Duodenal mucosa (tissue), 2 donors: ENCODE measurements at regions not wholly inside any gene's neighbourhood (a gene's known extent, or its start where the extent isn't known, plus 50 kb on each side); places are given as distances from the start of the nearest gene placed in this dataset.

ENCODE experiments used
- H3K27ac ChIP-seq: one replicate; pipeline ENCODE4 v1.7.0; 2013; ENCODE audit warnings: low read depth, low read length
- H3K27me3 ChIP-seq, 2 donors: one replicate each; pipeline ENCODE4 v1.7.0; 2013; ENCODE audit warnings: low read length in 2 of 2, control low read depth in 1 of 2; ENCODE audit not compliant: insufficient read depth in 2 of 2, control insufficient read depth in 1 of 2
- H3K36me3 ChIP-seq, 2 donors: one replicate each; pipeline ENCODE4 v1.7.0; 2013; ENCODE audit warnings: low read length in 2 of 2, control low read depth in 1 of 2; ENCODE audit not compliant: insufficient read depth in 2 of 2, control insufficient read depth in 1 of 2
- H3K4me1 ChIP-seq, 2 donors: one replicate each; pipeline ENCODE4 v1.7.0; 2013; ENCODE audit warnings: low read length in 2 of 2, control low read depth in 1 of 2; ENCODE audit not compliant: insufficient read depth in 2 of 2, control insufficient read depth in 1 of 2
- H3K4me3 ChIP-seq, 2 donors: one replicate each; pipeline ENCODE4 v1.7.0; 2013; ENCODE audit warnings: low read length in 2 of 2, low read depth in 1 of 2
- H3K9ac ChIP-seq, 2 donors: one replicate each; pipeline ENCODE4 v1.7.0; 2013; ENCODE audit warnings: low read length in 2 of 2, low read depth in 1 of 2
- H3K9me3 ChIP-seq, 2 donors: one replicate each; pipeline ENCODE4 v1.7.0; 2013; ENCODE audit warnings: low read length in 2 of 2, control low read depth in 1 of 2; ENCODE audit not compliant: control insufficient read depth in 1 of 2

DNA sequence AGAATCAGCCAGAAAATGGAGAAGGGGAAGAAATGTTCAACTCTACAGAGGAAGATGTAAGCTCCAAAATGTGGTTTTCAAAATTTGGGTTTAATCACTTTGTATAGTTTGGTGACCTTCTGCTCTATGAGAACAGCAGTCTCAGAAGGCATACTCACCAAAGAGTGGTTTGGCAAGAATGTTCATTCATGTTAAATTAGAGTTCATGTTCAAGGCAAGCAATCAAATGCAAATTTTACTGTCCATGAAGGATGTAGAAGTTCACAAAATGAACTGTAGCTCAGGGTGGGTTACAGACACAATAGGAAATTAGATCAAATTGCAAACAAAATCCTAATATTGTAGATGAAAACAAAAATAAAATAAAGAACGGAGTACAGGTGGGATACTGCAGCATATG lies 606.7 kb upstream of the PCDH20 start:
- H3K4me3 ChIP-seq: no peak overlapping the region
- H3K4me1 ChIP-seq: no peaks in the 10 kb centered on the region
- no peaks in the 10 kb centered on the region for H3K27me3 ChIP-seq
- H3K9me3 ChIP-seq: no peaks in the 10 kb centered on the region
- no peak overlapping the region for H3K27ac ChIP-seq
- H3K9ac ChIP-seq: no peak overlapping the region
- no peaks in the 10 kb centered on the region for H3K36me3 ChIP-seq

DNA sequence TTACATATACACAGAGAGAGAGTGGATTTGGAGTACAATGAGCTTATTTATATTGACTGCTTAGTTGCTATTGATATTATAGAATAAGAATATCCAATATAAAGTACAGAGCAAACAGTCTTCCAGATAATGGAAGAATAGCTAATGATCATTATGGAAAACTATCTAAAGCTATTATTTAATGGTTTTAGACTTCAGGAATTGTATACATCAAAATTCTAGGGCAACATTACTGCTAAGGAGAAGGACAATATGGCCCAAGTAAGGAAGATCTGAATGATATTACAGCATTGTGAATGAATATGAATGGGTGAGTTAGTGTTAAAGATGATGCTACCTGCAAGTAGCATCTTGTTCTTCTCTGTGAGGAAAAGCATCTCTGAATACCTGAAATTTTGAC lies 604.2 kb upstream of the PCDH20 start:
- H3K4me3 ChIP-seq: no peak overlapping the region
- no peaks in the 10 kb centered on the region for H3K27me3 ChIP-seq
- H3K9ac ChIP-seq: no peak overlapping the region
- no peaks in the 10 kb centered on the region for H3K4me1 ChIP-seq
- no peaks in the 10 kb centered on the region for H3K9me3 ChIP-seq
- H3K36me3 ChIP-seq: no peaks in the 10 kb centered on the region
- no peak overlapping the region for H3K27ac ChIP-seq

- Histone ChIP-seq H3K27me3 (no peaks in the 10 kb centered on the region), H3K9ac (no peak overlapping the region), H3K9me3 (no peaks in the 10 kb centered on the region), H3K4me1 (no peaks in the 10 kb centered on the region), H3K4me3 (no peak overlapping the region), H3K27ac (no peak overlapping the region), H3K36me3 (no peaks in the 10 kb centered on the region)
These were observed 598.6 kb upstream of the PCDH20 start for GRCh38 chr13:62014299-62014698.

- no peaks in the 10 kb centered on the region for H3K27me3 ChIP-seq
- no peak overlapping the region for H3K27ac ChIP-seq
- no peak overlapping the region for H3K4me3 ChIP-seq
- no peaks in the 10 kb centered on the region for H3K36me3 ChIP-seq
- H3K9ac ChIP-seq: no peak overlapping the region
- H3K4me1 ChIP-seq: no peaks in the 10 kb centered on the region
- H3K9me3 ChIP-seq: no peaks in the 10 kb centered on the region
These were observed 587.8 kb upstream of the PCDH20 start for GRCh38 chr13:62003452-62003851.

- H3K36me3 ChIP-seq: no peaks in the 10 kb centered on the region
These were observed 578.5 kb upstream of the PCDH20 start for GRCh38 chr13:61994174-61994573.

DNA sequence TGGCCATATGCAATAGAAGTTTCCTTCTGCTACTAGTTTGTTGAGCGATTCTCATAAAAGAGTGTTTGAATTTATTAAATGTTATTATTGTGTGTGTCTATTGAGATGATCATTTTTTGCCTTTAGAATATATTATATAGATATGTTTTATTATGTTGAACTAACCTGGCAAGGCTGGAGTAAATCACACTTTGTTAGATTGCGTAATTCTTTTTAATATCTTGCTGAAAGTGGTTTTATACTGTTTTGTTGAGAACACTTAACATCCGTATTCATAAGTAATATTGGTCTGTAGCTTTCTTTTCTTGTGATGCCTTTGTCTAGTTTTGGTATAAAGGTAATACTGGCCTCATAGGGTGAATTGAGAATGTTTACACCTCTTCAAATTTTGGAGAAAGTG lies 574.3 kb upstream of the PCDH20 start:
- Histone ChIP-seq H3K27me3 (no peaks in the 10 kb centered on the region), H3K27ac (no peak overlapping the region), H3K9ac (no peak overlapping the region), H3K4me3 (no peak overlapping the region), H3K4me1 (no peaks in the 10 kb centered on the region), H3K36me3 (no peaks in the 10 kb centered on the region), H3K9me3 (no peaks in the 10 kb centered on the region)

More at GRCh38 chr13:61994174-61994573, 578.5 kb upstream of the PCDH20 start:
- Histone ChIP-seq H3K4me3 (no peak overlapping the region), H3K27me3 (no peaks in the 10 kb centered on the region), H3K9ac (no peak overlapping the region), H3K9me3 (no peaks in the 10 kb centered on the region), H3K27ac (no peak overlapping the region), H3K4me1 (no peaks in the 10 kb centered on the region)

DNA sequence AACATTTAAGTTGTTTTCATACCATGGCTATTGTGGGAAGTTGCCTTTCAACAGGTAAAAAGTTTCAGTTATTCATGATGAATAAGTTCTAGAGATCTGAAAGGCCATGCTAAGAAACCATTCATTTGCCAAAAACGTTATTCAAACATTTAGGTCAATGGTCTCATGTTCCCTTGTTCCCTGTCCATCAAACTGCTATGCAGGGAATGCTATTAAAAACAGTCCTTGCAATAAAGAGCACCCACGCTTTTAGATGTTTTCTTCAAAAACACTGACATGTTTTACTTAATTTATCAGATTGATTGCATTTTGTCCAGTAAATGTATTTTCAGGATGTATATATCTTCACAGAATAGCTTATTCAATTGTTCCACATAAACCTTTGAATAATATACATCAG lies 573.2 kb upstream of the PCDH20 start:
- Histone ChIP-seq H3K4me1 (no peaks in the 10 kb centered on the region), H3K9me3 (no peaks in the 10 kb centered on the region), H3K9ac (no peak overlapping the region), H3K4me3 (no peak overlapping the region), H3K27ac (no peak overlapping the region), H3K36me3 (no peaks in the 10 kb centered on the region), H3K27me3 (no peaks in the 10 kb centered on the region)

DNA sequence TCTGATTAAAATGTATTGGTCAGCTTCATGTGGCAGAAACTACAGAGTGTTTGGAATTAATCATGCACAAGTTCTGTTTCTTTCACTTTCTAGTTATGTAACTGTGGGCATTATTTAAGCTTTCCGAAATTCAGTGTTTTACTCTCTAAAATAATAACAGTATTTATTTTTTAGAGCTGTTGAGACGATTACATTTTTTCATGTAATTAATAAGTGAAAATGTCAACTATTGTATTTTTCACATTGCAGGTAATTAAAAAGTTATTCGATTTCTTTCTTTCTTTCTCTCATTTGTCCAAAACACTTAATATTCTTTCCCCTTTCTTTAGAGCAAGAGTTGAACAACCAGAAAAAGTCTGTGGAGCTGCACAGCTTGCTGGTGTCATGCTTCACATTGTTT lies 559.4 kb upstream of the PCDH20 start:
- no peaks in the 10 kb centered on the region for H3K9me3 ChIP-seq
- no peaks in the 10 kb centered on the region for H3K27me3 ChIP-seq
- no peak overlapping the region for H3K9ac ChIP-seq
- no peak overlapping the region for H3K4me3 ChIP-seq
- no peaks in the 10 kb centered on the region for H3K36me3 ChIP-seq
- no peaks in the 10 kb centered on the region for H3K4me1 ChIP-seq
- H3K27ac ChIP-seq: no peak overlapping the region

DNA sequence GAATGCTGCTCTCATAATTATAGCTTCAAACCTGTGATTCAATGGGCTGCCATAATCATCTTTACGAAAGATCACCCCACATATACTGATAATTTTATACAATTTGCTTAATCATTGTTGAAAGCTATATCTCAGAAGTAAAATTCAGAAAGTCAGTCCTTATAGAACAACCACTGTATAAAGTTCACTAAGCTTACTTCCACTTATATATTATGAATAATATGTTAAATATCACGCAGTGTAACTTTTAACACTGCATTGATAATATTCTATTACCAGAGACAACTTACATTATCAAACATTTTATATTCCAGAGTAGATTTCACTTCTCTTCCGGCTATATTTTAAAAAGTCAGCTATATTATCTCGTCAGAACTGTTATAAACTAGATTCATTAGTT lies 550.1 kb upstream of the PCDH20 start:
- Histone ChIP-seq H3K27me3 (no peaks in the 10 kb centered on the region), H3K36me3 (no peaks in the 10 kb centered on the region), H3K4me1 (no peaks in the 10 kb centered on the region), H3K4me3 (no peak overlapping the region), H3K27ac (no peak overlapping the region), H3K9ac (no peak overlapping the region), H3K9me3 (no peaks in the 10 kb centered on the region)

- Histone ChIP-seq H3K27me3 (no peaks in the 10 kb centered on the region), H3K9me3 (no peaks in the 10 kb centered on the region), H3K36me3 (no peaks in the 10 kb centered on the region), H3K9ac (no peak overlapping the region), H3K27ac (no peak overlapping the region), H3K4me3 (no peak overlapping the region), H3K4me1 (no peaks in the 10 kb centered on the region)
These were observed 545.3 kb upstream of the PCDH20 start for GRCh38 chr13:61960981-61961380.

DNA sequence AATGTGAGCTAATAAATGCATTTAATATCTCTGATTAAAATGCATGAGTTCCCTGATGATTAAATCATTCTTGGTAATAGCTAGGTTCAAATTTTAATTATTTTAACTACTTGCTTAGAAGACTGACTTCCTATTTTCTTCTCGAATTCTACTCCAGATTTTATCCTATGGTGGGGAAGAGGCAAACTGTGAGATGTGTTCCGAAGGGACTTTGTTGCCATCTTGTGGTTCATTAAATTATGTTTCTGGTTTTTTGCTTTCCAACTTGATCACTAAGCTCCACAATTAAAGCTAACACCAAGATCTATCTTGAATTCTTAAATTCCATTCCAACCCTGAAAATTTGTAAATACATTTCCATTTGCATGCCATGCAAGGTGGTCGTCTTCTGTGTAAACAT lies 538.4 kb upstream of the PCDH20 start:
- no peak overlapping the region for H3K9ac ChIP-seq
- no peak overlapping the region for H3K4me3 ChIP-seq
- no peaks in the 10 kb centered on the region for H3K9me3 ChIP-seq
- H3K27ac ChIP-seq: no peak overlapping the region
- no peaks in the 10 kb centered on the region for H3K36me3 ChIP-seq
- no peaks in the 10 kb centered on the region for H3K27me3 ChIP-seq
- H3K4me1 ChIP-seq: no peaks in the 10 kb centered on the region
